GM12891 (cell line): ENCODE measurements at regions not wholly inside any gene's neighbourhood (a gene's known extent, or its start where the extent isn't known, plus 50 kb on each side); places are given as distances from the start of the nearest gene placed in this dataset.

Experiments used
- PAX5 ChIP-seq: IDR thresholded peaks from 2 replicates; pipeline ENCODE4 v1.6.1; 2011; ENCODE audit warnings: low read length, moderate library complexity, mild to moderate bottlenecking; ENCODE audit not compliant: insufficient read depth, severe bottlenecking
- POLR2A ChIP-seq: IDR thresholded peaks from 2 replicates; pipeline ENCODE4 v1.6.1; 2011; ENCODE audit warnings: low read depth, low read length, control low read depth
- POLR2AphosphoS5 ChIP-seq: IDR thresholded peaks from 2 replicates; pipeline ENCODE4 v1.6.1; 2011; ENCODE audit warnings: low read depth, low read length, control low read depth
- POU2F2 ChIP-seq: IDR thresholded peaks from 2 replicates; pipeline ENCODE4 v1.6.1; 2011; ENCODE audit warnings: low read depth, mild to moderate bottlenecking, control low read depth, low read length, moderate library complexity
- SPI1 ChIP-seq: IDR thresholded peaks from 2 replicates; pipeline ENCODE4 v1.6.1; 2011; ENCODE audit warnings: low read depth, low read length, control low read depth
- TAF1 ChIP-seq: IDR thresholded peaks from 2 replicates; pipeline ENCODE4 v1.6.1; 2011; ENCODE audit warnings: low read depth, low read length, control low read depth

DNA sequence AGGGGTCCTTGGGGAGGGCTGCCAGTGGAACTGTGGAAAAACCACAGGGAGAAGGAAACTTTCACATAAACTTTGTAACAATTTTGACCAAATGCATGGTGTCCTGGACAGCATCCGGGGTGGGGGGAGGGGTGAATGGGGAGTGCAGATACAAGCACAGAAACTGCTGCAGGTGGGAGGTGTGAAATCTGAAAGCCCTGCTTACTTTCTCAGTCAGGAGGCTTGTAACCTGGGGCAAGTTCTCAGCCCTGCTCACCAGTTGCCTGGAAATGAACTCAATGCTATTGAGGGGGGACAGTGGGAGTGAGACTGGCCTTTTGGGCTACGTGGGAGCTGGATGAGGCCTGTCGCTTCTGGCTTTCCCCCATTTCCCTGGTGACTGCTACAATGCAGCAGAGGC, 694.5 kb upstream of the ZNF608 start:
- no peak for TF ChIP-seq TAF1
- no peak for TF ChIP-seq POLR2A
- TF ChIP-seq POLR2AphosphoS5, result no peak
- TF ChIP-seq SPI1, result no peak
- TF ChIP-seq PAX5, result no peak
- no peak for TF ChIP-seq POU2F2
